Gastroesophageal sphincter (tissue), 3 donors: ENCODE measurements at regions not wholly inside any gene's neighbourhood (a gene's known extent, or its start where the extent isn't known, plus 50 kb on each side); places are given as distances from the start of the nearest gene placed in this dataset.

ENCODE experiments used
- POLR2A ChIP-seq, 2 donors: fragments of 450-650 bp; IDR thresholded peaks; one replicate each; pipeline ENCODE4 v1.6.1; 2017; ENCODE audit warnings: antibody characterized with exemption in 2 of 2, mild to moderate bottlenecking in 2 of 2, moderate library complexity in 1 of 2
- POLR2AphosphoS5 ChIP-seq: sonication (generic); formaldehyde crosslinking; IDR thresholded peaks from one replicate; pipeline ENCODE4 v1.6.1; 2017; ENCODE audit warnings: antibody characterized with exemption
- TF ChIP-seq, protein P1 (sequence below), 4 experiments: fragments of 200-600 bp in 2 of 4; fragments of 450-650 bp in 2 of 4; sonication (generic) in 1 of 4; IDR thresholded peaks; one replicate each; pipeline ENCODE4 v1.5.1; 2017 to 2019; ENCODE audit warnings: antibody characterized with exemption in 4 of 4, mild to moderate bottlenecking in 2 of 4, moderate library complexity in 2 of 4

DNA sequence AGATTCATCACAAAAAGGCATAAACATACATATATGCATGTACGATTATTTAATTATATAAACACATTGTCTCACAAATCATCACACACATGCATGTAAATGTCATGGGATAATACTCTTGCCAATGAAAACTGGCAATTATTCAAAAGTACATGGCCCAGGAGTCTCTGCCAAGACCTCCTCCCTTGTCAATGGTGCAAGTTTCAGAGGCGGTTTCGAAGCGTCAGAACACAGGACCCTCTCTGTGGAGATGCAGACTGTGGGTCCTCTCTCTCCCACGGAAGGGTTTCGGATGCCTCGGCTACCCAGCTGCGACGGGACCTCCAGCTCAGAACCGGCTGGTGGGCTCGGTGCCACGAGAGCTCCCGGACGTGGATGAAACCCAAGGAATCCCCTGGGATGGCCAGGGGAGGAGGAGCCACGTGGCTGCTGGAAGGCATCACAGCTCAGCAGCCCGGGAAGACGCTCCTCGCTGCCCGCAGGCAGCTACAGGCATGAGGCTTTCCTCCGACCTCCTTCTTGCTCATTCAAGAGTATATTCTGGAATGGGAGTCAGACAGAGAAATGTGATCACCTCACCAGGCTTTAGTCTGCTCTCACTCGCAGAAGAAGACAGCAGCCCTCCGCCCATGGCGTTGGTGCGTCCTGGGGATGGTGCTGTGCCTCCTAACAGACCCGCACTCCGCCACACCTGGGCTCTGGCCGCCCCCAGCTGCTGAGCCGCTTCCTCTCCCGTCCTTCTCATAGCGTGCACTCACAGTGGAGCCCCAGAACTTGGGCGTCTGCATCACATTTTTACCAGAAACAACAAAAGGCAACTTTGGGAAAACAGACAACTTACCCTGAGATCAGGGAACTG, 308.8 kb downstream of the IRX2 start:
- TF ChIP-seq, protein P1, sequence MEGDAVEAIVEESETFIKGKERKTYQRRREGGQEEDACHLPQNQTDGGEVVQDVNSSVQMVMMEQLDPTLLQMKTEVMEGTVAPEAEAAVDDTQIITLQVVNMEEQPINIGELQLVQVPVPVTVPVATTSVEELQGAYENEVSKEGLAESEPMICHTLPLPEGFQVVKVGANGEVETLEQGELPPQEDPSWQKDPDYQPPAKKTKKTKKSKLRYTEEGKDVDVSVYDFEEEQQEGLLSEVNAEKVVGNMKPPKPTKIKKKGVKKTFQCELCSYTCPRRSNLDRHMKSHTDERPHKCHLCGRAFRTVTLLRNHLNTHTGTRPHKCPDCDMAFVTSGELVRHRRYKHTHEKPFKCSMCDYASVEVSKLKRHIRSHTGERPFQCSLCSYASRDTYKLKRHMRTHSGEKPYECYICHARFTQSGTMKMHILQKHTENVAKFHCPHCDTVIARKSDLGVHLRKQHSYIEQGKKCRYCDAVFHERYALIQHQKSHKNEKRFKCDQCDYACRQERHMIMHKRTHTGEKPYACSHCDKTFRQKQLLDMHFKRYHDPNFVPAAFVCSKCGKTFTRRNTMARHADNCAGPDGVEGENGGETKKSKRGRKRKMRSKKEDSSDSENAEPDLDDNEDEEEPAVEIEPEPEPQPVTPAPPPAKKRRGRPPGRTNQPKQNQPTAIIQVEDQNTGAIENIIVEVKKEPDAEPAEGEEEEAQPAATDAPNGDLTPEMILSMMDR (IDR thresholded peaks at IDR 0.05), result no peak
- no peak for TF ChIP-seq POLR2AphosphoS5
- no peak for TF ChIP-seq POLR2A (IDR thresholded peaks at IDR 0.05)
